Fibroblast of villous mesenchyme (primary cell): ENCODE measurements at regions not wholly inside any gene's neighbourhood (a gene's known extent, or its start where the extent isn't known, plus 50 kb on each side); places are given as distances from the start of the nearest gene placed in this dataset.

Source experiments
- DNase-seq: peaks from one replicate; pipeline ENCODE4 v3.0.0-alpha.2; 2010; ENCODE audit warnings: low read depth
- H3K4me3 ChIP-seq: 2 replicates; pipeline ENCODE4 v1.5.1; 2011; ENCODE audit warnings: low read depth, mild to moderate bottlenecking, low read length
- CTCF ChIP-seq: IDR thresholded peaks from 2 replicates; pipeline ENCODE4 v1.5.1; 2012; ENCODE audit warnings: low read depth, mild to moderate bottlenecking, low read length; ENCODE audit not compliant: insufficient read depth

DNA sequence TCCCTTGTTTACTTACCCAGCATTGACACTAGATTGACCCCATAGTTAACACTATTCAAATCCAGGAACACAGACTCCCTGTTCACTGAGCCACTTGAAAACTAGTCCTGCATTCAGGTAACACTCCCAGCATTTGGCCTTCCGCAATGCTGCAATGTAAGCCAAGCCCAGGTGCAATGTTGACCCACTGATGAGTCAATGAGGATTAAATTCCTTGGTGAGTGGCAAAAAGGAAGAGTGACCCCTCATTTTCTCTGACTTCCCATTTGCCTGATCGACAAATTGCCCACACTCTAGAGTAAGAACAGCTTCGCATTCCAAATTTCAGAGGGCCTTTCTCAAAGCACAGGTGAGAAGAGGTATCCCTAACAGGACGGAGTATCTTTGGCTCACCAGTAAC is 251.9 kb downstream of the FBXO15 start:
- TF ChIP-seq CTCF, result no peak
- no peak overlapping the region for H3K4me3 ChIP-seq
- DNase-seq, result no peak

DNA sequence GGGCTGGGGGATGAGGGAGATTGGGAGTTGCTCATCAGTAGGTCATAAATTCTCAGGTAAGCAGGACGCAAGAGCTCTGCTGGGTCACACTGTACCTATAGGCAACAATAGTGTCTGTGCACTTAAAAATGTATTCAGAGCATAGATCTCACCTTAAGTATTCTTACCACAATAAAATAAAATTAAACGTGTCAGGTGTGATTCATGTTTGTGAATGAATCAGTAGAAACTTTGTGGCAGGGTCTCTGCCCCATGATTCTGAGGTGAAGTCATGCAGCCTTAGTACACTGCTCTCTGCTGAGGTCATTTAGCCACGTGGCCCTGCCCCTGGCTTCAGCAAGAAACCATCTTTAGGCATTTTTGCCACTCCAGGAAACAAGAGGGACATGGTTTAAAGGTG is 253.8 kb downstream of the FBXO15 start:
- no peak for DNase-seq
- TF ChIP-seq CTCF, result no peak
- H3K4me3 ChIP-seq, result no peak overlapping the region

- no peak overlapping the region for H3K4me3 ChIP-seq
- DNase-seq, result no peak
- TF ChIP-seq CTCF, result peak; percentile 26
These were observed 255.8 kb downstream of the FBXO15 start for GRCh38 chr18:73891572-73892421.

GRCh38 chr18:73888565-73888964 is 259.1 kb downstream of the FBXO15 start:
- DNase-seq, result no peak
- TF ChIP-seq CTCF, result no peak
- H3K4me3 ChIP-seq, result no peak overlapping the region

- no peak for DNase-seq
- no peak for TF ChIP-seq CTCF
These were observed 259.8 kb downstream of the FBXO15 start for GRCh38 chr18:73887801-73888200.

GRCh38 chr18:73884868-73885267 is 262.8 kb downstream of the FBXO15 start:
- H3K4me3 ChIP-seq, result no peak overlapping the region
- no peak for TF ChIP-seq CTCF
- no peak for DNase-seq

More at GRCh38 chr18:73887801-73888200, 259.8 kb downstream of the FBXO15 start:
- H3K4me3 ChIP-seq, result no peak overlapping the region
